Ascending aorta (tissue), 2 donors: ENCODE measurements at regions not wholly inside any gene's neighbourhood (a gene's known extent, or its start where the extent isn't known, plus 50 kb on each side); places are given as distances from the start of the nearest gene placed in this dataset.
"Not testable (repeated sequence)": the region's sequence is repeated elsewhere in the genome, so short reads cannot be mapped to it uniquely, and the experiment has no call there.

Source experiments
- DNase-seq, 2 donors: peaks; one replicate each; pipeline ENCODE4 v3.0.0-alpha.2; 2019; ENCODE audit warnings: low spot score in 2 of 2
- H3K27ac ChIP-seq, 2 donors: fragments of 200-600 bp; sonication (generic); one replicate each; pipeline ENCODE4 v1.5.1; 2016 to 2017; ENCODE audit warnings: mild to moderate bottlenecking in 1 of 2
- H3K27me3 ChIP-seq: fragments of 200-600 bp; sonication (generic); one replicate; pipeline ENCODE4 v1.5.1; 2017
- H3K36me3 ChIP-seq, 2 donors: fragments of 200-600 bp; sonication (generic); one replicate each; pipeline ENCODE4 v1.5.1; 2016
- H3K4me1 ChIP-seq, 2 donors: fragments of 200-600 bp; sonication (generic); one replicate each; pipeline ENCODE4 v1.5.1; 2016 to 2017; ENCODE audit warnings: mild to moderate bottlenecking in 1 of 2
- H3K4me3 ChIP-seq, 2 donors: fragments of 200-600 bp; sonication (generic); one replicate each; pipeline ENCODE4 v1.5.1; 2016 to 2017; ENCODE audit warnings: mild to moderate bottlenecking in 1 of 2
- H3K9me3 ChIP-seq, 2 donors: fragments of 200-600 bp; sonication (generic); one replicate each; pipeline ENCODE4 v1.5.1; 2016
- intact Hi-C: fragments of 100-400 bp; cut with DNase I; formaldehyde crosslinking; loops from one replicate; pipeline ENCODE4 v1.15.1; 2023
- TF ChIP-seq, protein P1 (sequence below), 3 experiments: fragments of 200-600 bp in 2 of 3; fragments of 450-650 bp in 1 of 3; sonication (generic) in 2 of 3; IDR thresholded peaks; one replicate each; pipeline ENCODE4 v1.5.1; 2016 to 2019; ENCODE audit warnings: antibody characterized with exemption in 3 of 3, mild to moderate bottlenecking in 1 of 3, moderate library complexity in 1 of 3

DNA sequence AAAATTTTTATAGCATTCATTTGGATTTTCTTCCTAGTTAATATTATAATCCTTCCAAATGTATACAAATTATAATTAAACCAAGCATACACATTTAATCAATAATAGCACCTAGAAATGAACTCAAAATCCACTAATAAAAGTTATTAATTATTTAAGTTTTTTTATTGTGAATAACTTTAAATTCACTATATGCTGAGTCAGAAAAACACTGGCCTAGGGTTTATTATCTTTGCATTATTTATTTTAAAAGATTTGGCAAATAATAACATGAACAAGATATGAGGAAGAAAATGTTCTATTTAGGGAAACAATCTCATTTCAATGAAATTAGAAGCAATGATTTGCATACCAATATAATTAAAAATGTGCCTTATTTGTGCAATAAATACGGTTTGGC is 951.5 kb downstream of the KCNT2 start:
- Histone ChIP-seq H3K9me3 (no peaks in the 10 kb centered on the region), H3K36me3 (no peaks in the 10 kb centered on the region), H3K27me3 (no peaks in the 10 kb centered on the region), H3K4me1 (no peaks in the 10 kb centered on the region), H3K27ac (no peak overlapping the region), H3K4me3 (no peak overlapping the region)
- intact Hi-C loops = no loop called here
- DNase-seq = no peak
- TF ChIP-seq, protein P1, sequence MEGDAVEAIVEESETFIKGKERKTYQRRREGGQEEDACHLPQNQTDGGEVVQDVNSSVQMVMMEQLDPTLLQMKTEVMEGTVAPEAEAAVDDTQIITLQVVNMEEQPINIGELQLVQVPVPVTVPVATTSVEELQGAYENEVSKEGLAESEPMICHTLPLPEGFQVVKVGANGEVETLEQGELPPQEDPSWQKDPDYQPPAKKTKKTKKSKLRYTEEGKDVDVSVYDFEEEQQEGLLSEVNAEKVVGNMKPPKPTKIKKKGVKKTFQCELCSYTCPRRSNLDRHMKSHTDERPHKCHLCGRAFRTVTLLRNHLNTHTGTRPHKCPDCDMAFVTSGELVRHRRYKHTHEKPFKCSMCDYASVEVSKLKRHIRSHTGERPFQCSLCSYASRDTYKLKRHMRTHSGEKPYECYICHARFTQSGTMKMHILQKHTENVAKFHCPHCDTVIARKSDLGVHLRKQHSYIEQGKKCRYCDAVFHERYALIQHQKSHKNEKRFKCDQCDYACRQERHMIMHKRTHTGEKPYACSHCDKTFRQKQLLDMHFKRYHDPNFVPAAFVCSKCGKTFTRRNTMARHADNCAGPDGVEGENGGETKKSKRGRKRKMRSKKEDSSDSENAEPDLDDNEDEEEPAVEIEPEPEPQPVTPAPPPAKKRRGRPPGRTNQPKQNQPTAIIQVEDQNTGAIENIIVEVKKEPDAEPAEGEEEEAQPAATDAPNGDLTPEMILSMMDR (IDR thresholded peaks at IDR 0.05) = no peak

DNA sequence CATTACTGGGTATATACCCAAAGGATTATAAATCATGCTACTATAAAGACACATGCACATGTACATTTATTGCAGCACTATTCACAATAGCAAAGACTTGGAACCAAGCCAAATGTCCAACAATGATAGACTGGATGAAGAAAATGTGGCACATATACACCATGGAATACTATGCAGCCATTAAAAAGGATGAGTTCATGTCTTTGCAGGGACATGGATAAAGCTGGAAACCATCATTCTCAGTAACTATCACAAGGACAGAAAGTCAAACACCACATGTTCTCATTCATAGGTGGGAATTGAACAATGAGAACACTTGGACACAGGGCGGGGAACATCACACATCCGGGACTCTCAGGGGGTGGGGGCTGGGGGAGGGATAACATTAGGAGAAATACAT is 959.4 kb downstream of the KCNT2 start:
- H3K27ac ChIP-seq, DNase-seq, H3K36me3 ChIP-seq, H3K4me3 ChIP-seq, H3K27me3 ChIP-seq, intact Hi-C loops, H3K4me1 ChIP-seq, H3K9me3 ChIP-seq: not testable (repeated sequence)

DNA sequence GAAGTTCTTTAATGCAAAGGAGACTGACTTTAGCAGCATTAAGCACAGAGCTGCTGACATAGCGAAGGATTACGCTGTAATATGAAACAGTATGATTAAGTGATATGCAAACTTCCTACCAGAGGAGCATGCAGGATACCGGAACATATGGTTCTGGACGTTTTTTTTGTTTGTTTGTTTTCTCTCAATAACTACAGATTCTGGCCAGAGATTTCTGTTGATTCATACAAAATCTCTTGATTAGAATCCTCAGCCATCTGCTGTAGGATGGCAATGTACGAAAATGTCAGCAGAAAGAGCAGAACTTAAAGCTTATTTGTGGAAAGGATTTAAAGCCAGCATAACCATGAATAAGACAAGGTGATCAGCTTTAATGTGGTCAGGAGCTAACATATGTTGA is 970.7 kb downstream of the KCNT2 start:
- no peak overlapping the region for H3K4me3 ChIP-seq
- H3K36me3 ChIP-seq = no peaks in the 10 kb centered on the region
- TF ChIP-seq, protein P1 (IDR thresholded peaks at IDR 0.05) = no peak
- H3K27me3 ChIP-seq = no peaks in the 10 kb centered on the region
- no peaks in the 10 kb centered on the region for H3K4me1 ChIP-seq
- DNase-seq = no peak
- intact Hi-C loops = no loop called here
- H3K27ac ChIP-seq = no peak overlapping the region
- no peaks in the 10 kb centered on the region for H3K9me3 ChIP-seq

DNA sequence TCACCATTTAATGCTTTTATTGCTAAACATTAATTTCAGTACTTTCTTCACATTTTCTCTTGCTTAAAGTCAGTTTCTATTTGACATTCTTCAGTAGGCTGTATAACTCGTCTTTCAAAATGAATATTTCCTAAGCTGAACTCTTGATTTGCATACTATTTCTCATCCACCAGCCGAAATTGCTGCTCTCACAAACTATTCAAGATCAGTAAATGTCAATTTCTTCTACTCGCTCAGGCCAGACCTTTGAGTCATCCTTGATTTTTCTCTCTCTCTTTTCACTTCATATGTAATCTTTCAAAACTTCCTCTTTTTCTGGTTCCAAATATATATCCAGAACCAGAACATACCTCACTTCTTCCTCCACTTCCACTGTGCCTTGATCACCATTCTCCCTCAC is 990.0 kb downstream of the KCNT2 start:
- DNase-seq = no peak
- no peak overlapping the region for H3K4me3 ChIP-seq
- intact Hi-C loops = no loop called here
- TF ChIP-seq, protein P1 (IDR thresholded peaks at IDR 0.05) = no peak
- H3K4me1 ChIP-seq = no peaks in the 10 kb centered on the region
- peaks cover 0 to 4% of the 10 kb centered on the region in 2 donors for H3K9me3 ChIP-seq
- H3K27ac ChIP-seq = no peak overlapping the region
- H3K27me3 ChIP-seq = no peaks in the 10 kb centered on the region
- H3K36me3 ChIP-seq = no peaks in the 10 kb centered on the region

DNA sequence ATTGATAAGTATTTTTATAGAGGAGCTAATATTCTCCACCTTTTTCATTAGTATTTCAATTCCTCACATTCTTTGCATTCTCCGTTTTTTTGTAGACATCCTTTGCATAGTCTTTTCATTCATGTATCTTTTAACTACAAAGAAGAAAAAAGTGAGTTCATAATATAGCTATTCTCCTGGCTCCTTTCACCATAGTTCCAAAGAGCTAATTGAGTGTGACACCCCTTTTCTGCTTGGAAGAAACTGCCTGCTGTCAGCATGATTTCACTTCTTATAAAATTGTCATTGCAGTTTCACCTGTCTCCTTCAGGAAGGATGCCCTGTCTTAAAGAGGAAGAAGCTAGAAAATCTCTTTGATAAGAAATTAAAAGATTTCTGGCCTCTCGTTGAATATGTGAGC is 991.1 kb downstream of the KCNT2 start:
- no peak overlapping the region for H3K4me3 ChIP-seq
- TF ChIP-seq, protein P1 (IDR thresholded peaks at IDR 0.05) = no peak
- no peaks in the 10 kb centered on the region for H3K27me3 ChIP-seq
- peaks cover 0 to 4% of the 10 kb centered on the region in 2 donors for H3K9me3 ChIP-seq
- intact Hi-C loops = no loop called here
- H3K4me1 ChIP-seq = no peaks in the 10 kb centered on the region
- no peaks in the 10 kb centered on the region for H3K36me3 ChIP-seq
- DNase-seq = no peak
- no peak overlapping the region for H3K27ac ChIP-seq

DNA sequence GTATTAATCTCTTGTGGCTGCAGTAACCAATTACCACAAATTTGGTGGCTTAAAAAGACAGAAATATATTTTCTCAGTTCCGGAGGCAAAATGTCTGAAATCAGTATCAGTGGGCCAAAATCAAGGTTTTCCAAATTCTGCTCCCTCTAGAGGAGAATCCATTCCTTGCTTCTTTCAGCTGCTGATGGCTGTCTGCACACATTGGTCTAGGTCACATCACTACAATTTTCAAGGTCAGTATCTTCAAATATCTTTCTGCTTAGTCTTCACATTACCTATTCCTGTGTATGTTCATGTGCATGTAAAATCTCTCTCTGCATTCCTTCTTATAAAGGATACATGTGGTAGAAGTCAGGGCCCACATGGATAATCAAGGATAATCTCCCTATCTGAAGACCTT is 999.4 kb downstream of the KCNT2 start:
- intact Hi-C loops = no loop called here
- Histone ChIP-seq H3K4me3 (no peak overlapping the region), H3K27ac (no peak overlapping the region), H3K4me1 (no peaks in the 10 kb centered on the region), H3K27me3 (no peaks in the 10 kb centered on the region), H3K9me3 (no peaks in the 10 kb centered on the region), H3K36me3 (no peaks in the 10 kb centered on the region)
- TF ChIP-seq, protein P1 (IDR thresholded peaks at IDR 0.05) = no peak
- DNase-seq = no peak
